ENCODE measurements at regions not wholly inside any gene's neighbourhood (a gene's known extent, or its start where the extent isn't known, plus 50 kb on each side); places are given as distances from the start of the nearest gene placed in this dataset.
"Not testable (repeated sequence)": the region's sequence is repeated elsewhere in the genome, so short reads cannot be mapped to it uniquely, and the experiment has no call there.

GRCh38 chr6:131430531-131430930 is 142.5 kb upstream of the ARG1 start:
- no peak for DNase-seq

- no peak for DNase-seq
Measured at GRCh38 chr6:131431718-131432117, 141.3 kb upstream of the ARG1 start.

- no peak for DNase-seq
Measured at GRCh38 chr6:131433927-131434326, 139.1 kb upstream of the ARG1 start.

GRCh38 chr6:131436358-131436757 is 136.7 kb upstream of the ARG1 start:
- DNase-seq = no peak

- no peak for DNase-seq
Measured at GRCh38 chr6:131443014-131443413, 130.0 kb upstream of the ARG1 start.

- peak; percentile 28 for DNase-seq
Measured at GRCh38 chr6:131443514-131443913, 129.5 kb upstream of the ARG1 start.

- DNase-seq = not testable (repeated sequence)
Measured at GRCh38 chr6:131445356-131445755, 127.7 kb upstream of the ARG1 start.

GRCh38 chr6:131450861-131451260 is 122.2 kb upstream of the ARG1 start:
- no peak for DNase-seq

- DNase-seq = no peak
Measured at GRCh38 chr6:131451321-131452144, 121.5 kb upstream of the ARG1 start.

- no peak for DNase-seq
Measured at GRCh38 chr6:131453803-131454202, 119.2 kb upstream of the ARG1 start.

- DNase-seq = no peak
Measured at GRCh38 chr6:131456565-131456964, 116.5 kb upstream of the ARG1 start.

GRCh38 chr6:131459005-131459404 is 114.0 kb upstream of the ARG1 start:
- DNase-seq = no peak

GRCh38 chr6:131460614-131461000 is 112.4 kb upstream of the ARG1 start:
- no peak for DNase-seq

GRCh38 chr6:131469130-131469529 is 103.9 kb upstream of the ARG1 start:
- no peak for DNase-seq

- DNase-seq = no peak
Measured at GRCh38 chr6:131470534-131470933, 102.5 kb upstream of the ARG1 start.

- DNase-seq = no peak
Measured at GRCh38 chr6:131471331-131471730, 101.7 kb upstream of the ARG1 start.

- DNase-seq = not testable (repeated sequence)
Measured at GRCh38 chr6:131473303-131473702, 99.7 kb upstream of the ARG1 start.

GRCh38 chr6:131476362-131476761 is 96.7 kb upstream of the ARG1 start:
- no peak for DNase-seq

- not testable (repeated sequence) for DNase-seq
Measured at GRCh38 chr6:131478740-131479211, 94.2 kb upstream of the ARG1 start.

- no peak for DNase-seq
Measured at GRCh38 chr6:131486608-131487007, 86.4 kb upstream of the ARG1 start.

GRCh38 chr6:131488780-131489179 is 84.2 kb upstream of the ARG1 start:
- no peak for DNase-seq

- DNase-seq = no peak
Measured at GRCh38 chr6:131490441-131490840, 82.6 kb upstream of the ARG1 start.

- DNase-seq = no peak
Measured at GRCh38 chr6:131492932-131493573, 80.0 kb upstream of the ARG1 start.

- DNase-seq = not testable (repeated sequence)
Measured at GRCh38 chr6:131504387-131504786, 68.6 kb upstream of the ARG1 start.

Measured in activated CD4-positive, alpha-beta T cell treated with anti-CD3 and anti-CD28 coated beads, Interleukin-2, amount 50 U/mL, for 16 hours (primary cell).